ENCODE measurements at regions not wholly inside any gene's neighbourhood (a gene's known extent, or its start where the extent isn't known, plus 50 kb on each side); places are given as distances from the start of the nearest gene placed in this dataset.

- TF ChIP-seq HDAC2 (IDR thresholded peaks at IDR 0.05; ENCODE audit: borderline replicate concordance in 1 of 2, low read depth in 2 of 2, low read length in 2 of 2) (no peak), CEBPB (IDR thresholded peaks at IDR 0.05; ENCODE audit: low read depth, low read length) (no peak)
- TF ChIP-seq, protein P1, sequence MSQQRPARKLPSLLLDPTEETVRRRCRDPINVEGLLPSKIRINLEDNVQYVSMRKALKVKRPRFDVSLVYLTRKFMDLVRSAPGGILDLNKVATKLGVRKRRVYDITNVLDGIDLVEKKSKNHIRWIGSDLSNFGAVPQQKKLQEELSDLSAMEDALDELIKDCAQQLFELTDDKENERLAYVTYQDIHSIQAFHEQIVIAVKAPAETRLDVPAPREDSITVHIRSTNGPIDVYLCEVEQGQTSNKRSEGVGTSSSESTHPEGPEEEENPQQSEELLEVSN (IDR thresholded peaks at IDR 0.05), result no peak
These were observed 83.8 kb upstream of the TMEM168 start (continued) for GRCh38 chr7:112873831-112874553.
